Panc1 (cell line): ENCODE measurements at regions not wholly inside any gene's neighbourhood (a gene's known extent, or its start where the extent isn't known, plus 50 kb on each side); places are given as distances from the start of the nearest gene placed in this dataset.

Experiments
- CTCF ChIP-seq: fragments of 450-650 bp; IDR thresholded peaks from 2 replicates; pipeline ENCODE4 v1.5.1; 2017; ENCODE audit warnings: mild to moderate bottlenecking
- POLR2AphosphoS5 ChIP-seq: IDR thresholded peaks from 2 replicates; pipeline ENCODE4 v1.6.1; 2012; ENCODE audit warnings: mild to moderate bottlenecking, low read depth, low read length, moderate library complexity
- REST ChIP-seq, 2 experiments: IDR thresholded peaks; 2 replicates each; pipeline ENCODE4 v1.6.1; 2011 to 2012; ENCODE audit warnings: low read depth in 2 of 2, control low read depth in 1 of 2, low read length in 1 of 2, mild to moderate bottlenecking in 1 of 2, moderate library complexity in 1 of 2; ENCODE audit not compliant: insufficient read depth in 1 of 2
- TCF7L2 ChIP-seq: IDR thresholded peaks from 2 replicates; pipeline ENCODE4 v1.6.1; 2011; ENCODE audit warnings: mild to moderate bottlenecking, low read depth, low read length, inconsistent platforms

- TF ChIP-seq CTCF = no peak
- TF ChIP-seq POLR2AphosphoS5 = no peak
- TF ChIP-seq REST (IDR thresholded peaks at IDR 0.05; ENCODE audit: insufficient read depth in 1 of 2, low read depth in 2 of 2, low read length in 1 of 2) = no peak
- TF ChIP-seq TCF7L2 = no peak
Observed at GRCh38 chr5:124403281-124403680, 343.2 kb downstream of the ZNF608 start.
